H1 (cell line): ENCODE measurements at regions not wholly inside any gene's neighbourhood (a gene's known extent, or its start where the extent isn't known, plus 50 kb on each side); places are given as distances from the start of the nearest gene placed in this dataset.

Experiments
- CTCF ChIA-PET: fragments of 300-600 bp; sonication (Branson Sonifier 250); formaldehyde crosslinking; loops from one replicate; lab custom pipeline; 2021; ENCODE audit not compliant: partially characterized antibody; lab: Charles Lee
- POLR2A ChIA-PET: fragments of 300-600 bp; sonication (Branson Sonifier 250); formaldehyde crosslinking; loops from one replicate; lab custom pipeline; 2021; ENCODE audit warnings: inconsistent platforms; ENCODE audit not compliant: partially characterized antibody; lab: Charles Lee
- DNase-seq, 2 experiments: peaks; one replicate each; pipeline versions ENCODE4 v3.0.0 to v3.0.0-alpha.2; 2010 to 2022; ENCODE audit warnings: low spot score in 2 of 2, low read depth in 1 of 2, mixed read lengths in 1 of 2
- FAIRE-seq: peaks from 2 replicates; lab custom pipeline; 2011; peaks lifted over from hg19 to GRCh38; lab: Jason Lieb, UNC
- H2AFZ ChIP-seq: 2 replicates; pipeline ENCODE4 v1.8.1; 2012; ENCODE audit warnings: low read length, inconsistent platforms
- H2AK5ac ChIP-seq: 2 replicates; pipeline ENCODE4 v1.6.1; 2013; ENCODE audit warnings: low read depth, low read length
- H2BK120ac ChIP-seq: replicated peaks from 2 replicates; pipeline ENCODE3; 2013; ENCODE audit warnings: low read depth, low read length, inconsistent platforms
- H2BK12ac ChIP-seq: 2 replicates; pipeline ENCODE4 v1.6.1; 2013; ENCODE audit warnings: low read depth, low read length
- H2BK15ac ChIP-seq: 2 replicates; pipeline ENCODE4 v1.6.1; 2013; ENCODE audit warnings: low read length
- H2BK20ac ChIP-seq: 2 replicates; pipeline ENCODE4 v1.6.1; 2013; ENCODE audit warnings: low read length
- H2BK5ac ChIP-seq: 2 replicates; pipeline ENCODE4 v1.6.1; 2013; ENCODE audit warnings: low read depth, low read length
- H3K14ac ChIP-seq: 2 replicates; pipeline ENCODE4 v1.6.1; 2013; ENCODE audit warnings: inconsistent platforms; ENCODE audit not compliant: insufficient read length
- H3K18ac ChIP-seq: 2 replicates; pipeline ENCODE4 v1.6.1; 2013; ENCODE audit warnings: low read length; ENCODE audit errors: extremely low read depth
- H3K23ac ChIP-seq: 2 replicates; pipeline ENCODE4 v1.6.1; 2013; ENCODE audit warnings: inconsistent platforms; ENCODE audit not compliant: insufficient read length
- H3K23me2 ChIP-seq: 2 replicates; pipeline ENCODE4 v1.6.1; 2013; ENCODE audit warnings: low read depth, low read length
- H3K27ac ChIP-seq: 2 replicates; pipeline ENCODE4 v1.6.1; 2011; ENCODE audit warnings: low read depth, low read length, inconsistent platforms
- H3K27me3 ChIP-seq, 4 experiments: replicated peaks in 1 of 4; 1 replicate in 1 of 4; 2 replicates in 3 of 4; pipeline versions ENCODE4 v1.6.1 to v1.8.1; 2011 to 2013; ENCODE audit warnings: low read length in 3 of 4, mild to moderate bottlenecking in 3 of 4, inconsistent platforms in 2 of 4, mixed read lengths in 2 of 4, moderate library complexity in 1 of 4; ENCODE audit not compliant: control insufficient read depth in 3 of 4, insufficient read depth in 3 of 4; ENCODE audit errors: extremely low read depth in 1 of 4
- H3K36me3 ChIP-seq, 4 experiments: 2 replicates each; pipeline versions ENCODE4 v1.6.1 to v1.8.1; 2011 to 2013; ENCODE audit warnings: mild to moderate bottlenecking in 4 of 4, low read length in 3 of 4, moderate library complexity in 2 of 4, control low read depth in 1 of 4, inconsistent platforms in 1 of 4; ENCODE audit not compliant: insufficient read depth in 4 of 4, control insufficient read depth in 2 of 4
- H3K4ac ChIP-seq: replicated peaks from 2 replicates; pipeline ENCODE3; 2013; ENCODE audit warnings: low read length, low read depth, mixed read lengths, inconsistent platforms; ENCODE audit not compliant: insufficient read length
- H3K4me1 ChIP-seq, 4 experiments: replicated peaks in 1 of 4; 1 replicate in 1 of 4; 2 replicates in 3 of 4; pipeline versions ENCODE4 v1.6.1 to v1.8.1; 2011 to 2013; ENCODE audit warnings: low read length in 3 of 4, inconsistent platforms in 2 of 4, mixed read lengths in 1 of 4; ENCODE audit not compliant: insufficient read depth in 4 of 4, control insufficient read depth in 3 of 4
- H3K4me2 ChIP-seq, 2 experiments: 2 replicates each; pipeline versions ENCODE4 v1.6.1 to v1.8.1; 2011 to 2013; ENCODE audit warnings: low read depth in 2 of 2, low read length in 2 of 2, control low read depth in 1 of 2, inconsistent platforms in 1 of 2, mild to moderate bottlenecking in 1 of 2; ENCODE audit not compliant: insufficient read depth in 1 of 2
- H3K4me3 ChIP-seq, 4 experiments: fragments of 200-600, 300-600 bp in 1 of 4; sonication (generic), shearing (Covaris generic), sonication (Bioruptor Twin) in 1 of 4; 2 replicates each; pipeline versions ENCODE4 v1.5.1 to v1.8.1; 2011 to 2016; ENCODE audit warnings: low read length in 4 of 4, low read depth in 3 of 4, control low read depth in 2 of 4, inconsistent platforms in 2 of 4, mild to moderate bottlenecking in 2 of 4, mixed read lengths in 1 of 4, moderate library complexity in 1 of 4; ENCODE audit not compliant: insufficient read depth in 2 of 4; ENCODE audit errors: extremely low read depth in 1 of 4
- H3K56ac ChIP-seq: replicated peaks from 2 replicates; pipeline ENCODE3; 2013; ENCODE audit warnings: low read depth, mild to moderate bottlenecking, mixed read lengths, low read length, inconsistent platforms; ENCODE audit not compliant: insufficient read length
- H3K79me1 ChIP-seq: 2 replicates; pipeline ENCODE4 v1.6.1; 2013; ENCODE audit warnings: low read depth, low read length, control low read depth
- H3K79me2 ChIP-seq, 2 experiments: 2 replicates each; pipeline versions ENCODE4 v1.6.1 to v1.8.1; 2012 to 2013; ENCODE audit warnings: low read length in 2 of 2, mild to moderate bottlenecking in 2 of 2, inconsistent platforms in 1 of 2; ENCODE audit not compliant: insufficient read depth in 2 of 2, control insufficient read depth in 1 of 2
- H3K9ac ChIP-seq, 4 experiments: replicated peaks in 1 of 4; 1 replicate in 1 of 4; 2 replicates in 3 of 4; pipeline versions ENCODE4 v1.6.1 to v1.8.1; 2011 to 2013; ENCODE audit warnings: low read depth in 3 of 4, low read length in 3 of 4, control low read depth in 2 of 4, mild to moderate bottlenecking in 2 of 4, moderate library complexity in 2 of 4, inconsistent platforms in 1 of 4; ENCODE audit errors: extremely low read depth in 1 of 4
- H3K9me3 ChIP-seq, 2 experiments: 2 replicates each; pipeline versions ENCODE4 v1.6.1 to v1.8.1; 2012 to 2013; ENCODE audit warnings: mild to moderate bottlenecking in 2 of 2, moderate library complexity in 2 of 2, control low read depth in 1 of 2, inconsistent platforms in 1 of 2, low read depth in 1 of 2, low read length in 1 of 2, mixed read lengths in 1 of 2; ENCODE audit not compliant: insufficient read depth in 2 of 2
- H4K20me1 ChIP-seq, 2 experiments: replicated peaks in 1 of 2; 2 replicates each; pipeline versions ENCODE3 to v1.8.1; 2011 to 2013; ENCODE audit warnings: inconsistent platforms in 2 of 2, low read length in 2 of 2, mild to moderate bottlenecking in 1 of 2; ENCODE audit not compliant: insufficient read depth in 2 of 2, control insufficient read depth in 1 of 2
- H4K5ac ChIP-seq: 2 replicates; pipeline ENCODE4 v1.6.1; 2013; ENCODE audit warnings: low read length, low read depth, mixed read lengths, inconsistent platforms; ENCODE audit not compliant: insufficient read length
- H4K8ac ChIP-seq: 2 replicates; pipeline ENCODE4 v1.8.0; 2013; ENCODE audit warnings: mild to moderate bottlenecking, moderate library complexity, low read length, inconsistent platforms; ENCODE audit not compliant: insufficient read depth; ENCODE audit errors: extremely low read depth
- H4K91ac ChIP-seq: replicated peaks from 2 replicates; pipeline ENCODE3; 2013; ENCODE audit warnings: low read length, mixed read lengths, inconsistent platforms; ENCODE audit not compliant: insufficient read length
- GTF2F1 ChIP-seq: IDR thresholded peaks from 2 replicates; pipeline ENCODE4 v1.6.1; 2012; ENCODE audit warnings: low read depth, low read length, improper control_type of control experiment, borderline replicate concordance
- KDM4A ChIP-seq: IDR thresholded peaks from one replicate; pipeline ENCODE4 v1.7.1; 2012; ENCODE audit warnings: low read depth, mild to moderate bottlenecking, moderate library complexity, low read length, inconsistent platforms; ENCODE audit not compliant: severe bottlenecking
- KDM5A ChIP-seq: fragments of 200-600 bp; IDR thresholded peaks from 2 replicates; pipeline ENCODE4 v1.7.1; 2012; ENCODE audit warnings: mild to moderate bottlenecking, low read length, inconsistent platforms, mixed read lengths
- MAFK ChIP-seq: IDR thresholded peaks from 2 replicates; pipeline ENCODE4 v1.6.1; 2012; ENCODE audit warnings: low read depth, mild to moderate bottlenecking, improper control_type of control experiment, low read length
- POU5F1 ChIP-seq: IDR thresholded peaks from 2 replicates; pipeline ENCODE4 v1.6.1; 2011; ENCODE audit warnings: low read depth, mild to moderate bottlenecking, low read length, moderate library complexity
- TEAD4 ChIP-seq: IDR thresholded peaks from 2 replicates; pipeline ENCODE4 v1.6.1; 2012; ENCODE audit warnings: low read depth, low read length, inconsistent platforms, mixed read lengths
- WGBS, 2 experiments: shearing (Covaris generic) in 1 of 2; methylation state at CpG; one replicate each; pipeline versions ENCODE4 v1.1.6 to v1.1.7; 2013 to 2015; ENCODE audit warnings: low lambda C conversion rate in 2 of 2, mixed read lengths in 2 of 2, inconsistent platforms in 1 of 2, low coverage in 1 of 2, missing lambda C conversion rate in 1 of 2; ENCODE audit not compliant: insufficient replicate concordance in 2 of 2, insufficient coverage in 1 of 2, insufficient read length in 1 of 2; ENCODE audit errors: extremely low coverage in 1 of 2, missing lambda C conversion rate in 1 of 2; 5-methylcytosine and 5-hydroxymethylcytosine counted together
- TF ChIP-seq, protein P1 (sequence below), 3 experiments: IDR thresholded peaks; 1 replicate in 2 of 3; 2 replicates in 1 of 3; pipeline versions ENCODE4 v1.5.1 to v1.6.1; 2011; ENCODE audit warnings: low read length in 3 of 3, mild to moderate bottlenecking in 3 of 3, inconsistent platforms in 2 of 3, low read depth in 1 of 3, moderate library complexity in 1 of 3; ENCODE audit not compliant: insufficient read depth in 1 of 3; ENCODE audit errors: control extremely low read depth in 1 of 3
- TF ChIP-seq, protein P2 (sequence below): IDR thresholded peaks from 2 replicates; pipeline ENCODE4 v1.6.1; 2011; ENCODE audit warnings: low read length, improper control_type of control experiment

DNA sequence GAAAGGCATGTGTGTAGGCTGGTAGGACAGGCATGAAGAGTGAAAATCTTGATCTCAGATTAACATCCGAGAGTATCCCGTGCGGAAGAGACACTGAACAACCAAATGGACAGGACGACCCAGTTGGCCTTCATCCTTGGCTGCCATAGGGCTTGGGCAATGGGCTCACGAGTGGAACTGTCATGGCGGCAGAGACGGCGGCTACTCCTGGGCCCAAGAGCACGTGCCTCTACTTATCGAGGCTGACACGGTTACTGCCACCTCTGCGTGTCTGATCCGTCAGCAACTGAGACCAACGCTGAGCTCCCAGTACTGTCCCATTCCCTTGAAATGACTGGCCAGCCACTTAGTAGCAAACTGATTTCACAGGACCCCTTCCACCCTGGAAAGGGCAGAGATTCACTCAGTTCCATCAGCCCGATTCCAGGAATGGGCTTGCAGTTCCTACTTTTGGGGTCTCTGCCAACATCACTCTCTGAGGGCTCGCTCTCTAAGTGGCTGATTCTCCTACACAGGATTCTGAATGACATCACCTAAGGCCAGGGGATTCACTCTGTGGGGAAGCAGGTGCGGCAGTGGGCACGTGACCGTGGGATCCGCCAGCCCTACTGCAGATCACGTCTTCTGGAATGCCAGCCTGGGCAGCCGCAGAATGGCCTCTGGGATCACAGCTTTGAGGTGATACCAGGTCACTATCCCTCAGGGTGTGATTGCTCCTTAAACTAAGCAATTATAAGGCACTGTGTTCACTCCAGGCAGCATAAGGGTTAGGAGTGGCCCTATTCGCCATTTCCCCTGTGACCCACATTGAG, 97.8 kb downstream of the RPS6KA4 start:
- ChIA-PET POLR2A (no interaction called here), CTCF (interaction anchor here (0.8 to 9.8 kb wide), 6 partner anchors 8 to 196 kb away, joined by 3 to 165 read pairs (median 6); no protein-coding TSS in a partner anchor)
- FAIRE-seq = no peak
- H3K79me1 ChIP-seq = no peaks in the 10 kb centered on the region
- no peak overlapping the region for H2BK120ac ChIP-seq
- no peaks in the 10 kb centered on the region for H3K9me3 ChIP-seq
- no peak overlapping the region for H2BK5ac ChIP-seq
- no peak overlapping the region for H2AFZ ChIP-seq
- H2BK12ac ChIP-seq = no peak overlapping the region
- no peak overlapping the region for H3K23ac ChIP-seq
- H3K79me2 ChIP-seq = no peaks in the 10 kb centered on the region
- H3K36me3 ChIP-seq = no peaks in the 10 kb centered on the region
- H2BK20ac ChIP-seq = peak overlapping the region; percentile 48; the same call in 1 of the 2 replicates
- no peak overlapping the region for H4K5ac ChIP-seq
- no peaks in the 10 kb centered on the region for H3K23me2 ChIP-seq
- no peak overlapping the region for H3K4ac ChIP-seq
- H4K91ac ChIP-seq = peak overlapping the region; percentile 41
- H3K56ac ChIP-seq = no peak overlapping the region
- H4K8ac ChIP-seq = no peak overlapping the region
- WGBS, 2 experiments = 92% methylated on average over 19 of the region's 23 CpGs; no CpG with 5 or more reads in 1 of the 2 experiments
- H3K4me2 ChIP-seq = no peak overlapping the region
- H3K14ac ChIP-seq = no peak overlapping the region
- peaks cover 0 to 7% (median 4%) of the 10 kb centered on the region in 4 experiments; a peak in 5 of 7 replicates for H3K4me1 ChIP-seq
- H2BK15ac ChIP-seq = no peak overlapping the region
- H2AK5ac ChIP-seq = no peak overlapping the region
- H3K4me3 ChIP-seq = no peak overlapping the region
- no peak overlapping the region for H3K27ac ChIP-seq
- DNase-seq = no peak
- no peak overlapping the region for H3K9ac ChIP-seq
- H3K27me3 ChIP-seq = peaks cover 0 to 11% (median 0%) of the 10 kb centered on the region in 4 experiments; a peak in 3 of 7 replicates
- no peaks in the 10 kb centered on the region for H4K20me1 ChIP-seq
- H3K18ac ChIP-seq = no peak overlapping the region
- TF ChIP-seq TEAD4 (no peak), KDM5A (no peak), KDM4A (no peak), POU5F1 (no peak), GTF2F1 (no peak), MAFK (no peak)
- TF ChIP-seq, protein P1, sequence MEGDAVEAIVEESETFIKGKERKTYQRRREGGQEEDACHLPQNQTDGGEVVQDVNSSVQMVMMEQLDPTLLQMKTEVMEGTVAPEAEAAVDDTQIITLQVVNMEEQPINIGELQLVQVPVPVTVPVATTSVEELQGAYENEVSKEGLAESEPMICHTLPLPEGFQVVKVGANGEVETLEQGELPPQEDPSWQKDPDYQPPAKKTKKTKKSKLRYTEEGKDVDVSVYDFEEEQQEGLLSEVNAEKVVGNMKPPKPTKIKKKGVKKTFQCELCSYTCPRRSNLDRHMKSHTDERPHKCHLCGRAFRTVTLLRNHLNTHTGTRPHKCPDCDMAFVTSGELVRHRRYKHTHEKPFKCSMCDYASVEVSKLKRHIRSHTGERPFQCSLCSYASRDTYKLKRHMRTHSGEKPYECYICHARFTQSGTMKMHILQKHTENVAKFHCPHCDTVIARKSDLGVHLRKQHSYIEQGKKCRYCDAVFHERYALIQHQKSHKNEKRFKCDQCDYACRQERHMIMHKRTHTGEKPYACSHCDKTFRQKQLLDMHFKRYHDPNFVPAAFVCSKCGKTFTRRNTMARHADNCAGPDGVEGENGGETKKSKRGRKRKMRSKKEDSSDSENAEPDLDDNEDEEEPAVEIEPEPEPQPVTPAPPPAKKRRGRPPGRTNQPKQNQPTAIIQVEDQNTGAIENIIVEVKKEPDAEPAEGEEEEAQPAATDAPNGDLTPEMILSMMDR (IDR thresholded peaks at IDR 0.05; ENCODE audit: control extremely low read depth in 1 of 3, insufficient read depth in 1 of 3, low read depth in 1 of 3, low read length in 3 of 3) = no peak
- TF ChIP-seq, protein P2, sequence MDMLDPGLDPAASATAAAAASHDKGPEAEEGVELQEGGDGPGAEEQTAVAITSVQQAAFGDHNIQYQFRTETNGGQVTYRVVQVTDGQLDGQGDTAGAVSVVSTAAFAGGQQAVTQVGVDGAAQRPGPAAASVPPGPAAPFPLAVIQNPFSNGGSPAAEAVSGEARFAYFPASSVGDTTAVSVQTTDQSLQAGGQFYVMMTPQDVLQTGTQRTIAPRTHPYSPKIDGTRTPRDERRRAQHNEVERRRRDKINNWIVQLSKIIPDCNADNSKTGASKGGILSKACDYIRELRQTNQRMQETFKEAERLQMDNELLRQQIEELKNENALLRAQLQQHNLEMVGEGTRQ = no peak
